GM23248 (cell line): ENCODE measurements at regions not wholly inside any gene's neighbourhood (a gene's known extent, or its start where the extent isn't known, plus 50 kb on each side); places are given as distances from the start of the nearest gene placed in this dataset.
A peak's percentile ranks its signal among the peaks of the same experiment; 100 is the strongest.

Experiments used
- DNase-seq: peaks from one replicate; pipeline ENCODE4 v3.0.0-alpha.2; 2015
- H2AFZ ChIP-seq: fragments of 200-600 bp; sonication (generic); 2 replicates; pipeline ENCODE4 v1.6.1; 2016; ENCODE audit warnings: antibody characterized with exemption
- H3F3A ChIP-seq: fragments of 200-600 bp; sonication (generic); 2 replicates; pipeline ENCODE4 v1.6.1; 2016; ENCODE audit warnings: mild to moderate bottlenecking, antibody characterized with exemption, mixed run types; ENCODE audit not compliant: insufficient read depth
- H3K27ac ChIP-seq: fragments of 200-600 bp; sonication (generic); 2 replicates; pipeline ENCODE4 v1.5.1; 2016; ENCODE audit warnings: mild to moderate bottlenecking
- H3K27me3 ChIP-seq: fragments of 200-600 bp; sonication (generic); replicated peaks from 2 replicates; pipeline ENCODE4 v1.6.1; 2016; ENCODE audit warnings: mild to moderate bottlenecking; ENCODE audit not compliant: insufficient read depth
- H3K36me3 ChIP-seq: fragments of 200-600 bp; sonication (generic); 2 replicates; pipeline ENCODE4 v1.6.1; 2016; ENCODE audit warnings: low read depth, mild to moderate bottlenecking
- H3K4me1 ChIP-seq: fragments of 200-600 bp; sonication (generic); 2 replicates; pipeline ENCODE4 v1.6.1; 2016; ENCODE audit warnings: mild to moderate bottlenecking; ENCODE audit not compliant: insufficient read depth
- H3K4me2 ChIP-seq: fragments of 200-600 bp; sonication (generic); one replicate; pipeline ENCODE4 v1.6.1; 2016; ENCODE audit warnings: mild to moderate bottlenecking; ENCODE audit not compliant: unreplicated experiment
- H3K4me3 ChIP-seq: fragments of 200-600 bp; sonication (generic); 2 replicates; pipeline ENCODE4 v1.5.1; 2016; ENCODE audit warnings: mild to moderate bottlenecking
- H3K79me2 ChIP-seq: fragments of 200-600 bp; sonication (generic); 2 replicates; pipeline ENCODE4 v1.6.1; 2016; ENCODE audit warnings: mild to moderate bottlenecking; ENCODE audit not compliant: insufficient read depth
- H3K9ac ChIP-seq: fragments of 200-600 bp; sonication (generic); 2 replicates; pipeline ENCODE4 v1.6.1; 2016; ENCODE audit warnings: mild to moderate bottlenecking
- H3K9me2 ChIP-seq: fragments of 200-600 bp; sonication (generic); 2 replicates; pipeline ENCODE4 v1.6.1; 2016; ENCODE audit warnings: mixed run types, mild to moderate bottlenecking, moderate library complexity; ENCODE audit not compliant: insufficient read depth
- H3K9me3 ChIP-seq: fragments of 200-600 bp; sonication (generic); one replicate; pipeline ENCODE4 v1.6.1; 2017; ENCODE audit warnings: low read depth
- H4K20me1 ChIP-seq: fragments of 200-600 bp; sonication (generic); 2 replicates; pipeline ENCODE4 v1.6.0; 2016; ENCODE audit not compliant: insufficient read depth
- EZH2 ChIP-seq: fragments of 200-600 bp; sonication (generic); IDR thresholded peaks from 2 replicates; pipeline ENCODE4 v1.6.1; 2018; ENCODE audit warnings: antibody characterized with exemption, mild to moderate bottlenecking; ENCODE audit not compliant: insufficient read depth, poor library complexity, severe bottlenecking
- EZH2phosphoT487 ChIP-seq: fragments of 200-600 bp; sonication (generic); IDR thresholded peaks from 2 replicates; pipeline ENCODE4 v1.6.1; 2018; ENCODE audit warnings: antibody characterized with exemption, moderate library complexity, mild to moderate bottlenecking, low read depth; ENCODE audit not compliant: insufficient read depth
- WGBS, 2 experiments: methylation state at CpG; one replicate each; pipeline ENCODE4 v1.1.6; 2015 to 2017; ENCODE audit warnings: low lambda C conversion rate in 2 of 2, low coverage in 1 of 2; ENCODE audit errors: missing lambda C conversion rate in 2 of 2; 5-methylcytosine and 5-hydroxymethylcytosine counted together
- in situ Hi-C: fragments of 300-500 bp; cut with MboI; formaldehyde crosslinking; loops from 2 replicates; pipeline ENCODE4 v1.15.0; 2020

DNA sequence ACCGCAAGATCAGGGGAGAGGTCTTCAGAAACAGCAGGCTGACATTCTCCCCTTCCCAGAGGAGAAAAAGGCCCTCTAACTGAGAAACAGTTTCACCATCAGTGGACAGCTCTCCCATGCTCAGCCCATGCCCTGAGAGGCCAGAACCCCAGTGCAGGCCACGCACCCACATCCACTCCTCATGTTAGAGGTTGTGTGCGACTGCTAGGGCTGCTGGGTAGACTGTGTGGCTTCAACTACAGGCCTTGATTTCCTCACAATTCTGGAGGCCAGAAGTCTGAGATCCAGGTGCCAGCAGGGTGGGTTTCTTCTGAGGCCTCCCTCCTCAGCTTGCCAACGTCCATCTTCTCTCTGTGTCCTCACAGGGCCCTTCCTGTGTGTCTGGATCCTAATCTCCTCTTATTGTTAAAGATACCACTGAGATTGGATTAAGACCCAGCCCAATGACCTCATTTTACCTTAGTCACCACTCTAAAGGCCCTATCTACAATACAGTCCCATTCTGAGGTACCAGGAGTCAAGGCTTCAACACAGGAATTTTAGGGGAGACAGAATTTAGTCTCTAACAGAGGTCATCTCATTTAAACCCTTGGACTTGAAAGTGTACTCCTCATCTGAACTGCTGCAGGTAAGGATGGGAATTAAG lies 67.7 kb upstream of the CD93 start:
- 73 to 79% methylated on average over 4 of the region's 4 CpGs for WGBS, 2 experiments
- H3K4me2 ChIP-seq = no peak overlapping the region
- H3F3A ChIP-seq = peaks cover 29% of the 10 kb centered on the region
- DNase-seq = peak; percentile 24
- H3K9ac ChIP-seq = no peak overlapping the region
- in situ Hi-C loops = no loop called here
- H4K20me1 ChIP-seq = no peaks in the 10 kb centered on the region
- peak overlapping the region; percentile 96 for H3K27ac ChIP-seq
- H3K4me1 ChIP-seq = peaks cover 63% of the 10 kb centered on the region
- no peak overlapping the region for H3K4me3 ChIP-seq
- H2AFZ ChIP-seq = no peak overlapping the region
- no peaks in the 10 kb centered on the region for H3K79me2 ChIP-seq
- no peaks in the 10 kb centered on the region for H3K36me3 ChIP-seq
- TF ChIP-seq EZH2phosphoT487 = no peak
- TF ChIP-seq EZH2 = no peak
- no peaks in the 10 kb centered on the region for H3K27me3 ChIP-seq
- H3K9me2 ChIP-seq = no peaks in the 10 kb centered on the region
- H3K9me3 ChIP-seq = no peaks in the 10 kb centered on the region

DNA sequence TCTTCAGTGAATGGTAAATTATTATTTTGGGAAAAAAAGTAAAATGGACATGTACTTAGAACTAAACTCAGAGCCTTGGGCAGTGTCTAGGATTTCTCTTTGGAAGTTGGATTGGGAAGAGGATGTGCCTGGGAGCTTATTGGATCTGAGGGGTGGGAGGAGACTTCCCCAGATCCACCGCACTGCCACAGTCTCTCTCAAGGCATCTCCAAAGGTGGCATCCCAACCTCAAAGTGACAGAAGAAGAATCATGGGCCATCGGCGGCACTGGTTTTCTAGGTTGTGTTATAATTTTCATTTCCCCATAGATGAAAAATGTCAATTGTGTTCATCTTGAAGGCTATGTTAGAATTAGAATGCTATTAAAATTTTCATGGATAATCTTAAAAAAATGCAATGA lies 66.8 kb upstream of the CD93 start:
- Histone ChIP-seq H3K4me3 (no peak overlapping the region), H3K9me3 (no peaks in the 10 kb centered on the region), H3K36me3 (no peaks in the 10 kb centered on the region), H3K27ac (peak overlapping the region; percentile 96), H3K4me1 (peaks cover 72% of the 10 kb centered on the region), H3K79me2 (no peaks in the 10 kb centered on the region), H3F3A (peaks cover 39% of the 10 kb centered on the region), H2AFZ (0 out of 2 replicates have a peak overlapping the region, but pooled peaks have one; percentile 4), H3K4me2 (peak overlapping the region; percentile 43), H3K9ac (peak overlapping the region; percentile 77), H3K27me3 (no peaks in the 10 kb centered on the region), H4K20me1 (no peaks in the 10 kb centered on the region), H3K9me2 (no peaks in the 10 kb centered on the region)
- TF ChIP-seq EZH2 (no peak), EZH2phosphoT487 (no peak)
- WGBS, 2 experiments = 66 to 78% methylated on average over 3 of the region's 3 CpGs
- in situ Hi-C loops = no loop called here
- DNase-seq = no peak

GRCh38 chr20:23152308-23152892 lies 66.3 kb upstream of the CD93 start:
- no peak for TF ChIP-seq EZH2
- no peak for TF ChIP-seq EZH2phosphoT487

GRCh38 chr20:23151885-23152284 lies 65.8 kb upstream of the CD93 start:
- 78 to 79% methylated on average over 8 of the region's 8 CpGs for whole genome bisulfite sequencing, 2 experiments
- peak overlapping the region; percentile 77 for H3K9ac ChIP-seq
- peak overlapping the region; percentile 43 for H3K4me2 ChIP-seq
- H3K4me3 ChIP-seq = no peak overlapping the region
- in situ Hi-C loops = no loop called here
- DNase-seq = peak; percentile 51
- H3K9me3 ChIP-seq = no peaks in the 10 kb centered on the region
- no peaks in the 10 kb centered on the region for H3K36me3 ChIP-seq
- TF ChIP-seq EZH2phosphoT487 (no peak), EZH2 (no peak)
- no peaks in the 10 kb centered on the region for H3K27me3 ChIP-seq
- no peaks in the 10 kb centered on the region for H4K20me1 ChIP-seq
- H3K79me2 ChIP-seq = no peaks in the 10 kb centered on the region
- H3F3A ChIP-seq = peaks cover 49% of the 10 kb centered on the region
- H3K4me1 ChIP-seq = peaks cover 80% of the 10 kb centered on the region
- H2AFZ ChIP-seq = 0 out of 2 replicates have a peak overlapping the region, but pooled peaks have one; percentile 4
- no peaks in the 10 kb centered on the region for H3K9me2 ChIP-seq
- H3K27ac ChIP-seq = peak overlapping the region; percentile 96

More at GRCh38 chr20:23152308-23152892, 66.3 kb upstream of the CD93 start:
- H3K9ac ChIP-seq = peak overlapping the region; percentile 77
- in situ Hi-C loops = no loop called here
- H3K4me3 ChIP-seq = no peak overlapping the region
- H3F3A ChIP-seq = peaks cover 44% of the 10 kb centered on the region
- no peaks in the 10 kb centered on the region for H3K79me2 ChIP-seq
- peaks cover 77% of the 10 kb centered on the region for H3K4me1 ChIP-seq
- 0 out of 2 replicates have a peak overlapping the region, but pooled peaks have one; percentile 4 for H2AFZ ChIP-seq
- no peaks in the 10 kb centered on the region for H4K20me1 ChIP-seq
- H3K36me3 ChIP-seq = no peaks in the 10 kb centered on the region
- WGBS, 2 experiments = 1 to 2% methylated on average over 9 of the region's 9 CpGs
- no peaks in the 10 kb centered on the region for H3K27me3 ChIP-seq
- DNase-seq = peak; percentile 97
- peak overlapping the region; percentile 96 for H3K27ac ChIP-seq
- H3K9me3 ChIP-seq = no peaks in the 10 kb centered on the region
- no peaks in the 10 kb centered on the region for H3K9me2 ChIP-seq
- peak overlapping the region; percentile 43 for H3K4me2 ChIP-seq
